ENCODE measurements at regions not wholly inside any gene's neighbourhood (a gene's known extent, or its start where the extent isn't known, plus 50 kb on each side); places are given as distances from the start of the nearest gene placed in this dataset.
"Not testable (repeated sequence)": the region's sequence is repeated elsewhere in the genome, so short reads cannot be mapped to it uniquely, and the experiment has no call there.

DNA sequence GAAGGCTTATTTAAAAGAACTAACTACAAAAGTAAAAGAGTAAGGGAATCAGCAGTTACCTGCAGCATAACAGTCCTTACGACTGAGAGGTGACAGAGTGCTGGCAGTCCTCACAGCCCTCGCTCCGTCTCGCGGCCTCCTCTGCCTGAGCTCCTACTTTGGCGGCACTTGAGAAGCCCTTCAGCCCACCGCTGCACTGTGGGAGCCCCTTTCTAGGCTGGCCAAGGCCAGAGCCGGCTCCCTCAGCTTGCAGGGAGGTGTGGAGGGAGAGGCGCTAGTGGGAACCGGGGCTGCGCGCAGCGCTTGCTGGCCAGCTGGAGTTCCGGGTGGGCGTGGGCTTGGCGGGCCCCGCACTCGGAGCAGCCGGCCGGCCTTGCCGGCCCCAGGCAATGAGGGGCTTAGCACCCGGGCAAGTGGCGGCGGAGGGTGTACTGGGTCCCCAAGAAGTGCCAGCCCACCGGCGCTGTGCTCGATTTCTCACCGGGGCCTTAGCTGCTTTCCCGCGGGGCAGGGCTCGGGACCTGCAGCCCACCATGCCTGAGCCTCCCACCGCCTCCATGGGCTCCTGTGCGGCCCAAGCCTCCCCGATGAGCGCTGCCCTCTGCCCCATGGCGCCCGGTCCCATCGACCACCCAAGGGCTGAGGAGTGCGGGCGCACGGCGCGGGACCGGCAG, 285.7 kb upstream of the MAGI2 start:
- H3K4me1 ChIP-seq (ENCODE audit: control insufficient read depth, insufficient read depth, low read length); H3K4me3 ChIP-seq (ENCODE audit: low read length); DNase-seq; H3K27ac ChIP-seq (ENCODE audit: low read length); H3K27me3 ChIP-seq (ENCODE audit: control insufficient read depth, insufficient read depth, low read length); H3K36me3 ChIP-seq (ENCODE audit: control insufficient read depth, insufficient read depth, low read length); H3K9me3 ChIP-seq (replicated peaks; ENCODE audit: control insufficient read depth, low read depth, low read length): not testable (repeated sequence)
- 97% methylated on average over 35 of the region's 44 CpGs for WGBS (ENCODE audit: insufficient coverage)

DNA sequence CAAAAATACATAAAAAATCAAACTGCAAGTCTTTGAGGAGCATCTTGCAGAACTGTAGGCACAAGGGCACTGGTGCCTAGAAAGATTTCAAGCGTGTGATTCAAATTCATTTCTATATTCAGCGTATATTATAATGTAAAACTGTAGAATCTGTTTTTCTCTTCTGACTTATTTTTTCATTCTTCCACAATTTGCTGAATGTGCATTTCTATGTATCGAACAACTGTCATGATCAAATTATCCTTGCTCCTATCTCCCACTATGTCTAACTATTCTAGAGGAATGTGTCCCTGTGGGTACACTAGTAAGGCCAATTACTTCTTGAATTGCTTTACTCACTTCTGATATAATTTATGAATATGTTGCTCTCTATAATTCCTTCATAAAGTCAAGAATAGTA, 283.0 kb upstream of the MAGI2 start:
- peaks cover 4% of the 10 kb centered on the region for H3K9me3 ChIP-seq (replicated peaks; ENCODE audit: control insufficient read depth, low read depth, low read length)
- no peak overlapping the region for H3K4me3 ChIP-seq (ENCODE audit: low read length)
- WGBS (ENCODE audit: insufficient coverage) = no CpG with 5 or more reads among the region's 3 CpGs
- DNase-seq = no peak
- H3K27ac ChIP-seq (ENCODE audit: low read length) = no peak overlapping the region
- no peaks in the 10 kb centered on the region for H3K4me1 ChIP-seq (ENCODE audit: control insufficient read depth, insufficient read depth, low read length)
- no peaks in the 10 kb centered on the region for H3K27me3 ChIP-seq (ENCODE audit: control insufficient read depth, insufficient read depth, low read length)
- no peaks in the 10 kb centered on the region for H3K36me3 ChIP-seq (ENCODE audit: control insufficient read depth, insufficient read depth, low read length)

GRCh38 chr7:79735012-79735411, 281.5 kb upstream of the MAGI2 start:
- Histone ChIP-seq H3K27ac (ENCODE audit: low read length) (no peak overlapping the region), H3K4me3 (ENCODE audit: low read length) (no peak overlapping the region), H3K36me3 (ENCODE audit: control insufficient read depth, insufficient read depth, low read length) (no peaks in the 10 kb centered on the region), H3K4me1 (ENCODE audit: control insufficient read depth, insufficient read depth, low read length) (no peaks in the 10 kb centered on the region), H3K9me3 (replicated peaks; ENCODE audit: control insufficient read depth, low read depth, low read length) (peaks cover 4% of the 10 kb centered on the region), H3K27me3 (ENCODE audit: control insufficient read depth, insufficient read depth, low read length) (no peaks in the 10 kb centered on the region)
- DNase-seq = no peak
- no CpG with 5 or more reads among the region's 1 CpG for WGBS (ENCODE audit: insufficient coverage)

DNA sequence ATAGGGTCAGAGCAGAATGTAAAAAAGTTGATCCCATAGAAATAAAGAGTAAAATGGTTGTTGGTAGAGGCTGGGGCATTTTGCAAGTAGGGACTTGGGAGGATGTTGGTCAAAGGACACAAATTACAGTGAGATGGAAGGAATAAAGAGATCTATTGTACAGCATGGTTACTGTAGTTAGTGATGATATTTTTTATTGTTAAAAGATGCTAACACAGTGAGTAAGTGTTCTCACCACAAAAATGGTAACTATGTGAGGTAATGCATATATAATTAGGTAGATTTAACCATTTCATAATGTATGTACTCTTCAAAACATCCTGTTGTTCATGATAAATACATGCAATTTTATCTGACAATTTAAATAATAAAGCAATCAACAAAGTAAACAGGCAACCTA, 280.7 kb upstream of the MAGI2 start:
- Histone ChIP-seq H3K36me3 (ENCODE audit: control insufficient read depth, insufficient read depth, low read length) (no peaks in the 10 kb centered on the region), H3K27ac (ENCODE audit: low read length) (no peak overlapping the region), H3K9me3 (replicated peaks; ENCODE audit: control insufficient read depth, low read depth, low read length) (peaks cover 4% of the 10 kb centered on the region), H3K4me3 (ENCODE audit: low read length) (no peak overlapping the region), H3K27me3 (ENCODE audit: control insufficient read depth, insufficient read depth, low read length) (no peaks in the 10 kb centered on the region), H3K4me1 (ENCODE audit: control insufficient read depth, insufficient read depth, low read length) (no peaks in the 10 kb centered on the region)
- DNase-seq = no peak

DNA sequence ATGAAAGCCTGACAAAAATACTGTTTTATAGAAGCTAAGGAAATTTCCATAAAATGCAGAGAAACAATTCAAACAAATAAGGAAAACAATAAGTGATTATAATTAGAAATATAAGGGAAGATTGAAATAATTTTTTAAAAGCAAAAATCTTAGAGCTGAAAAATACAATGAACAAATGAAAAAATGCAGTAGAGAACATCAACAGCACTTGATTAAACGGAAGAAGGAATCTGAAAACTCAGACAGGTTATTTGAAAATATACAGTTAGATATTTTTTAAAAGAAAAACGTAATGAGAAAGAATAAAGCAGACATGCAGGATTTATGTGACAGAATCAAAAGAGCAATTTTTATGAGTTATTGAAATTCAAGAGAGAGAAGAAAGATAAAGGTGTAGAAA, 279.1 kb upstream of the MAGI2 start:
- Histone ChIP-seq H3K9me3 (replicated peaks; ENCODE audit: control insufficient read depth, low read depth, low read length) (peaks cover 4% of the 10 kb centered on the region), H3K27ac (ENCODE audit: low read length) (no peak overlapping the region), H3K4me3 (ENCODE audit: low read length) (no peak overlapping the region), H3K27me3 (ENCODE audit: control insufficient read depth, insufficient read depth, low read length) (no peaks in the 10 kb centered on the region), H3K4me1 (ENCODE audit: control insufficient read depth, insufficient read depth, low read length) (no peaks in the 10 kb centered on the region), H3K36me3 (ENCODE audit: control insufficient read depth, insufficient read depth, low read length) (no peaks in the 10 kb centered on the region)
- WGBS (ENCODE audit: insufficient coverage) = no CpG with 5 or more reads among the region's 2 CpGs
- no peak for DNase-seq

- Histone ChIP-seq H3K9me3 (replicated peaks; ENCODE audit: control insufficient read depth, low read depth, low read length) (peaks cover 4% of the 10 kb centered on the region), H3K36me3 (ENCODE audit: control insufficient read depth, insufficient read depth, low read length) (no peaks in the 10 kb centered on the region), H3K4me3 (ENCODE audit: low read length) (no peak overlapping the region), H3K27ac (ENCODE audit: low read length) (no peak overlapping the region), H3K4me1 (ENCODE audit: control insufficient read depth, insufficient read depth, low read length) (no peaks in the 10 kb centered on the region), H3K27me3 (ENCODE audit: control insufficient read depth, insufficient read depth, low read length) (no peaks in the 10 kb centered on the region)
- WGBS (ENCODE audit: insufficient coverage) = 100% methylated on average over 2 of the region's 4 CpGs
- DNase-seq = no peak
These were observed 277.5 kb upstream of the MAGI2 start for GRCh38 chr7:79730971-79731370.

- no peaks in the 10 kb centered on the region for H3K4me1 ChIP-seq (ENCODE audit: control insufficient read depth, insufficient read depth, low read length)
- H3K4me3 ChIP-seq (ENCODE audit: low read length) = no peak overlapping the region
- H3K27me3 ChIP-seq (ENCODE audit: control insufficient read depth, insufficient read depth, low read length) = no peaks in the 10 kb centered on the region
- H3K36me3 ChIP-seq (ENCODE audit: control insufficient read depth, insufficient read depth, low read length) = no peaks in the 10 kb centered on the region
- H3K27ac ChIP-seq (ENCODE audit: low read length) = no peak overlapping the region
- no peaks in the 10 kb centered on the region for H3K9me3 ChIP-seq (replicated peaks; ENCODE audit: control insufficient read depth, low read depth, low read length)
- DNase-seq = no peak
- 34% methylated on average over 2 of the region's 6 CpGs for WGBS (ENCODE audit: insufficient coverage)
These were observed 270.6 kb upstream of the MAGI2 start for GRCh38 chr7:79723833-79724618.

GRCh38 chr7:79722217-79722616, 268.8 kb upstream of the MAGI2 start:
- no peak overlapping the region for H3K4me3 ChIP-seq (ENCODE audit: low read length)
- no peaks in the 10 kb centered on the region for H3K4me1 ChIP-seq (ENCODE audit: control insufficient read depth, insufficient read depth, low read length)
- no peaks in the 10 kb centered on the region for H3K27me3 ChIP-seq (ENCODE audit: control insufficient read depth, insufficient read depth, low read length)
- no peaks in the 10 kb centered on the region for H3K9me3 ChIP-seq (replicated peaks; ENCODE audit: control insufficient read depth, low read depth, low read length)
- no peak overlapping the region for H3K27ac ChIP-seq (ENCODE audit: low read length)
- H3K36me3 ChIP-seq (ENCODE audit: control insufficient read depth, insufficient read depth, low read length) = no peaks in the 10 kb centered on the region
- DNase-seq = no peak

DNA sequence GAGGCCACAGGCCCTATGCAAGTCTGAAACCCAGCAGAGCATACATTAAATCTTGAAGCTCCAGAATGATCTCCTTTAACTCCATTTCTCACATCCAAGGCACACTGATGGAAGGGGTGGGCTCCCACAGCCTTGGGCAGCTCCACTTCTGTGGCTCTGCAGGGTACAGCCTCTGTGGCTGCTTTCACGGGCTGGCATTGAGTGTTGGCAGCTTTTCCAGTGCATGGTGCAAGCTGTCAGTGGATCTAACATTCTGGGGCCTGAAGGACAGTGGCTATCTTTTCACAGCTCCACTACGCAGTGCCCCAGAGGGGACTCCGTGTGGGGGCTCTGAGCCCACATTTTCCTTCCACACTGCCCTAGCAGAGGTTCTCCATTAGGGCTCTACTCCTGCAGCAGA, 265.7 kb upstream of the MAGI2 start:
- Histone ChIP-seq H3K27me3 (ENCODE audit: control insufficient read depth, insufficient read depth, low read length) (no peaks in the 10 kb centered on the region), H3K27ac (ENCODE audit: low read length) (no peak overlapping the region), H3K4me3 (ENCODE audit: low read length) (no peak overlapping the region), H3K4me1 (ENCODE audit: control insufficient read depth, insufficient read depth, low read length) (no peaks in the 10 kb centered on the region), H3K36me3 (ENCODE audit: control insufficient read depth, insufficient read depth, low read length) (no peaks in the 10 kb centered on the region), H3K9me3 (replicated peaks; ENCODE audit: control insufficient read depth, low read depth, low read length) (no peaks in the 10 kb centered on the region)
- 88% methylated on average over 2 of the region's 3 CpGs for WGBS (ENCODE audit: insufficient coverage)
- no peak for DNase-seq

DNA sequence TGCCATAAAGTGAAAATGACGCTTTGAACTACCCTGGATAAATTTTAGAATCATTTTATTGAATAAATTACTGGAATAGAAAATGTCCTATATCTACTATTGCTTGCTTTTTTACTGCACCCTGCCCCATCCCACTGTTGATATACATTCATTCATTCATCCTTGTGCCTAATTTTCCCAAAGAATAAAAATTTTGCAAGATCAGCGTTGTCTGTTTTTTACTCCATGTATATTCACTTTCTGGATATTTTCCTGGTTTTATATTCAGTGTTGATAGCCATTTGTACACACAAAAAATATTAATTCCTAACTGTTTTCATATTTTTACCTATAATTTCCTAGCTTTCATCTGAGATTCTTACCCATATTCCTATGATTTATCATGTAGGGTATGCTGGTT, 262.9 kb upstream of the MAGI2 start:
- H3K4me3 ChIP-seq (ENCODE audit: low read length) = no peak overlapping the region
- no peak overlapping the region for H3K27ac ChIP-seq (ENCODE audit: low read length)
- no peaks in the 10 kb centered on the region for H3K4me1 ChIP-seq (ENCODE audit: control insufficient read depth, insufficient read depth, low read length)
- no CpG with 5 or more reads among the region's 2 CpGs for WGBS (ENCODE audit: insufficient coverage)
- H3K27me3 ChIP-seq (ENCODE audit: control insufficient read depth, insufficient read depth, low read length) = no peaks in the 10 kb centered on the region
- no peaks in the 10 kb centered on the region for H3K36me3 ChIP-seq (ENCODE audit: control insufficient read depth, insufficient read depth, low read length)
- no peak for DNase-seq
- H3K9me3 ChIP-seq (replicated peaks; ENCODE audit: control insufficient read depth, low read depth, low read length) = no peaks in the 10 kb centered on the region

All from muscle of leg (tissue), 3 donors.